Transverse colon (tissue), 4 donors: ENCODE measurements at regions not wholly inside any gene's neighbourhood (a gene's known extent, or its start where the extent isn't known, plus 50 kb on each side); places are given as distances from the start of the nearest gene placed in this dataset.

Experiments
- DNase-seq: peaks from one replicate; pipeline ENCODE4 v3.0.0-alpha.2; 2019
- H3K27ac ChIP-seq, 4 donors: fragments of 200-600 bp; sonication (generic); 2 replicates each; pipeline ENCODE4 v1.5.1; 2016 to 2018; ENCODE audit warnings: inconsistent platforms in 4 of 4
- H3K27me3 ChIP-seq: fragments of 200-600 bp; sonication (generic); 2 replicates; pipeline ENCODE4 v1.5.1; 2017; ENCODE audit warnings: inconsistent platforms
- H3K36me3 ChIP-seq, 4 donors: fragments of 200-600 bp; sonication (generic); 2 replicates each; pipeline ENCODE4 v1.5.1; 2017 to 2019; ENCODE audit warnings: inconsistent platforms in 4 of 4
- H3K4me1 ChIP-seq, 4 donors: fragments of 200-600 bp; sonication (generic); 2 replicates each; pipeline ENCODE4 v1.5.1; 2017 to 2020; ENCODE audit warnings: inconsistent platforms in 4 of 4
- H3K4me3 ChIP-seq, 4 donors: fragments of 200-600 bp; sonication (generic); 1 replicate in 1 of 4; 2 replicates in 3 of 4; pipeline versions ENCODE4 v1.5.1 to v1.6.1; 2017 to 2019; ENCODE audit warnings: inconsistent platforms in 4 of 4
- H3K9me3 ChIP-seq, 2 donors: fragments of 200-600 bp; sonication (generic); 2 replicates each; pipeline ENCODE4 v1.5.1; 2017 to 2019; ENCODE audit warnings: inconsistent platforms in 2 of 2
- EP300 ChIP-seq: sonication (generic); formaldehyde crosslinking; IDR thresholded peaks from one replicate; pipeline ENCODE4 v1.6.1; 2017; ENCODE audit warnings: antibody characterized with exemption, low read depth
- POLR2A ChIP-seq: fragments of 450-650 bp; IDR thresholded peaks from one replicate; pipeline ENCODE4 v1.6.1; 2016; ENCODE audit warnings: antibody characterized with exemption, mild to moderate bottlenecking, moderate library complexity
- POLR2AphosphoS5 ChIP-seq, 3 donors: sonication (generic); formaldehyde crosslinking; IDR thresholded peaks; one replicate each; pipeline ENCODE4 v1.6.1; 2016; ENCODE audit warnings: antibody characterized with exemption in 3 of 3
- whole genome bisulfite sequencing, 2 donors: methylation state at CpG; one replicate each; pipeline ENCODE4 v1.1.5; 2018; ENCODE audit warnings: low coverage in 1 of 2; 5-methylcytosine and 5-hydroxymethylcytosine counted together
- in situ Hi-C, 4 donors: fragments of 200-750 bp; cut with MboI; loops; one replicate each; pipeline versions ENCODE4 v1.15.0 to v1.15.1; 2017; ENCODE audit warnings: low sequenced_read_pairs in 3 of 4, low pct_ligation_motif_present in 1 of 4, low pct_unique_long_range_greater_than_20kb in 1 of 4
- intact Hi-C: fragments of 100-400 bp; cut with DNase I; formaldehyde crosslinking; loops from one replicate; pipeline ENCODE4 v1.15.1; 2023; ENCODE audit warnings: low total_unique reads
- TF ChIP-seq, protein P1 (sequence below), 5 experiments: fragments of 200-600 bp in 3 of 5; fragments of 450-650 bp in 2 of 5; sonication (generic) in 3 of 5; IDR thresholded peaks; 1 replicate in 2 of 5; 2 replicates in 3 of 5; pipeline ENCODE4 v1.5.1; 2016 to 2017; ENCODE audit warnings: antibody characterized with exemption in 5 of 5, inconsistent platforms in 3 of 5, mild to moderate bottlenecking in 2 of 5, moderate library complexity in 1 of 5

DNA sequence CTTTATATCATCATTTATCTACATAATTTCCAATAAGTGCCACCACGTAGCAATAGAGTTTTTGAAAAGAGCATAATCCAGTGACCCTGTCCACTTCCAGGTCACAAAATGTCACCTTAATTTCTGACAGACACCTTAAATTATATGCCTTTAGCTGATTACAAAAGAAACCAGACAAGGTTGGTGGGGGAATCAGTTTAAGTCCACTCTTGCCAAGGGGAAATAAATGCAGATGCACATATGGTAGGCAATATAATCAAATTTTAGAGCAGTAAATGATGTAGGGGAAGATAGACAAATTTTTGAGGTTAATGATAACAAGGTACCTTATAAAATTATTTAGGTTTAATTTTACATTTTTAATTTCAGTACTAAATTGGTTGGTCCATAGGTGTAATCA, 253.5 kb downstream of the ZIC1 start:
- Histone ChIP-seq H3K36me3 (no peaks in the 10 kb centered on the region), H3K4me1 (no peaks in the 10 kb centered on the region), H3K4me3 (no peak overlapping the region), H3K9me3 (no peaks in the 10 kb centered on the region), H3K27me3 (no peaks in the 10 kb centered on the region), H3K27ac (no peak overlapping the region)
- no peak for DNase-seq
- 64 to 82% methylated on average over 1 of the region's 1 CpG for WGBS, 2 donors
- intact Hi-C loops, result no loop called here
- in situ Hi-C loops, result no loop called here
- TF ChIP-seq EP300 (no peak), POLR2A (no peak)
- TF ChIP-seq, protein P1, sequence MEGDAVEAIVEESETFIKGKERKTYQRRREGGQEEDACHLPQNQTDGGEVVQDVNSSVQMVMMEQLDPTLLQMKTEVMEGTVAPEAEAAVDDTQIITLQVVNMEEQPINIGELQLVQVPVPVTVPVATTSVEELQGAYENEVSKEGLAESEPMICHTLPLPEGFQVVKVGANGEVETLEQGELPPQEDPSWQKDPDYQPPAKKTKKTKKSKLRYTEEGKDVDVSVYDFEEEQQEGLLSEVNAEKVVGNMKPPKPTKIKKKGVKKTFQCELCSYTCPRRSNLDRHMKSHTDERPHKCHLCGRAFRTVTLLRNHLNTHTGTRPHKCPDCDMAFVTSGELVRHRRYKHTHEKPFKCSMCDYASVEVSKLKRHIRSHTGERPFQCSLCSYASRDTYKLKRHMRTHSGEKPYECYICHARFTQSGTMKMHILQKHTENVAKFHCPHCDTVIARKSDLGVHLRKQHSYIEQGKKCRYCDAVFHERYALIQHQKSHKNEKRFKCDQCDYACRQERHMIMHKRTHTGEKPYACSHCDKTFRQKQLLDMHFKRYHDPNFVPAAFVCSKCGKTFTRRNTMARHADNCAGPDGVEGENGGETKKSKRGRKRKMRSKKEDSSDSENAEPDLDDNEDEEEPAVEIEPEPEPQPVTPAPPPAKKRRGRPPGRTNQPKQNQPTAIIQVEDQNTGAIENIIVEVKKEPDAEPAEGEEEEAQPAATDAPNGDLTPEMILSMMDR (IDR thresholded peaks at IDR 0.05), result no peak

DNA sequence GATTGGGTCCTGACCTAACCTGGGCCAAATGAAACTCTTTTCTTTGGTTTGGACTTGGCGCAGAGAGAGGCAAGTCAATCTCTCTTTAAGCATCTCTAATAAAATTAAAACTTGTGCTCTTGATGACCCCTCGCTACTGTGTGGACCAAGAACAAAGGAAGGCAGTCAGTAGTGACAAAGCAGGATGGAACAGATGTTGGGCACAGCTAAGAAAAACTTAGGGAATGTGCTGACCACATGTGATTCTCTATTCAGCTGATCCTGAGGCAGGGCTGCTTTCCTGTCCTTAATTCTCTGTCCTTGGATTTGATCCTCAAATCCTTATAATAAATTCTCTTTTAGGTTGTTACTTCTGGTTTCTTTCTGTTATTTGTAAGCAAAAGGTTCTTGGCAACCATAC, 259.9 kb downstream of the ZIC1 start:
- TF ChIP-seq, protein P1 (IDR thresholded peaks at IDR 0.05), result no peak
- TF ChIP-seq EP300 (no peak), POLR2AphosphoS5 (IDR thresholded peaks at IDR 0.05) (no peak), POLR2A (no peak)
- H3K36me3 ChIP-seq, result no peaks in the 10 kb centered on the region
- H3K4me3 ChIP-seq, result no peak overlapping the region
- in situ Hi-C loops (no loop called here), intact Hi-C loops (no loop called here)
- H3K27ac ChIP-seq, result no peak overlapping the region
- WGBS, 2 donors, result 79 to 90% methylated on average over 2 of the region's 2 CpGs
- H3K4me1 ChIP-seq, result no peaks in the 10 kb centered on the region
- DNase-seq, result no peak
- no peaks in the 10 kb centered on the region for H3K27me3 ChIP-seq
- H3K9me3 ChIP-seq, result no peaks in the 10 kb centered on the region

DNA sequence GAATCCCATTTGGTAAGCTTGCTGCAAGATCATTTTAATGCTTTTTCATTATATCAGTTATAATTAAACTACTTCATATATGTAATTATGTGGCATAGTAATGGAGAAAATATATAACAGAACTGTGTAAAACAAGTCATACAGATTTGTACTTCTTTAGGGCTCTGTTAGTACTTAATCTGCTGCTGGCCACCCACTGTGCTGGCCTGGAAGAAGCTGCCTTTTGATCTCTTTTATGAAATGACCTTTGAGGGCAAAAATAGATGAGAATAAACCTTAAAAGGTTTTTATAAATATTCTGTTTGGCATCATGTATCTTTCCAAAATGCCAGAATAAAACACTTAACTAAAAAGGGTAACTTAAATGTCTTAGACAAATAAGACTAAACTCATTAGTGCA, 262.9 kb downstream of the ZIC1 start:
- H3K27ac ChIP-seq, result no peak overlapping the region
- no peaks in the 10 kb centered on the region for H3K27me3 ChIP-seq
- no peak overlapping the region for H3K4me3 ChIP-seq
- in situ Hi-C loops (no loop called here), intact Hi-C loops (no loop called here)
- no peaks in the 10 kb centered on the region for H3K36me3 ChIP-seq
- no peaks in the 10 kb centered on the region for H3K4me1 ChIP-seq
- H3K9me3 ChIP-seq, result no peaks in the 10 kb centered on the region
- no peak for DNase-seq
- TF ChIP-seq POLR2AphosphoS5 (IDR thresholded peaks at IDR 0.05) (no peak), POLR2A (no peak), EP300 (no peak)
- TF ChIP-seq, protein P1 (IDR thresholded peaks at IDR 0.05), result no peak

DNA sequence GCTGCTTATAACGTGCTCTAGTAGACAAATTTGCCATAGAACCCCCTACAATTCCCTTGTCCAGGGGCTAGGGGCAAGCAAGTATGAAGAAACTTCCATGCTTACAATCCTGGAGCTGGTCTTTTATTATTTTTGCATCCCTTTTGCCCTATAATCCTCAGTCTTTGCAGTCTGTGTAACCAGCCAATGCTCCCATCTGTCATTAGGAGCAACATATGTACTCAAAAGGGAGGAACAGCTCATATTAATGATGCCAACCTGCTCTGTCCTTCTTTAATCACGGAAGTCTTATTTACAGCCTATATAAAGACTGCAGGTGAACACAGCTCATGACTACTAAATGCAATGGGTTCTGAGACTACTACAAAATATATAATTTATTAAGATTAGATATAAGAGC, 263.3 kb downstream of the ZIC1 start:
- Histone ChIP-seq H3K27me3 (no peaks in the 10 kb centered on the region), H3K4me1 (no peaks in the 10 kb centered on the region), H3K4me3 (no peak overlapping the region), H3K27ac (no peak overlapping the region), H3K9me3 (no peaks in the 10 kb centered on the region), H3K36me3 (no peaks in the 10 kb centered on the region)
- 39 to 45% methylated on average over 2 of the region's 2 CpGs for WGBS, 2 donors
- no peak for TF ChIP-seq EP300
- no peak for TF ChIP-seq POLR2AphosphoS5 (IDR thresholded peaks at IDR 0.05)
- TF ChIP-seq, protein P1 (IDR thresholded peaks at IDR 0.05), result no peak
- TF ChIP-seq POLR2A, result no peak
- no peak for DNase-seq
- intact Hi-C loops (no loop called here), in situ Hi-C loops (no loop called here)
